Sigmoid colon (tissue), 4 donors: ENCODE measurements at regions not wholly inside any gene's neighbourhood (a gene's known extent, or its start where the extent isn't known, plus 50 kb on each side); places are given as distances from the start of the nearest gene placed in this dataset.

Source experiments
- CTCF ChIP-seq, 4 experiments: fragments of 450-650 bp in 3 of 4; fragments of 200-600 bp in 1 of 4; IDR thresholded peaks; one replicate each; pipeline ENCODE4 v1.5.1; 2016 to 2019; ENCODE audit warnings: antibody characterized with exemption in 4 of 4, mild to moderate bottlenecking in 3 of 4, moderate library complexity in 2 of 4
- EP300 ChIP-seq, 4 donors: sonication (generic); formaldehyde crosslinking; IDR thresholded peaks; one replicate each; pipeline ENCODE4 v1.6.1; 2017; ENCODE audit warnings: antibody characterized with exemption in 4 of 4
- POLR2A ChIP-seq, 2 donors: fragments of 450-650 bp; IDR thresholded peaks; one replicate each; pipeline ENCODE4 v1.6.1; 2016; ENCODE audit warnings: antibody characterized with exemption in 2 of 2, mild to moderate bottlenecking in 2 of 2, moderate library complexity in 2 of 2
- POLR2AphosphoS5 ChIP-seq, 4 donors: sonication (generic); formaldehyde crosslinking; IDR thresholded peaks; one replicate each; pipeline ENCODE4 v1.6.1; 2017; ENCODE audit warnings: antibody characterized with exemption in 4 of 4

DNA sequence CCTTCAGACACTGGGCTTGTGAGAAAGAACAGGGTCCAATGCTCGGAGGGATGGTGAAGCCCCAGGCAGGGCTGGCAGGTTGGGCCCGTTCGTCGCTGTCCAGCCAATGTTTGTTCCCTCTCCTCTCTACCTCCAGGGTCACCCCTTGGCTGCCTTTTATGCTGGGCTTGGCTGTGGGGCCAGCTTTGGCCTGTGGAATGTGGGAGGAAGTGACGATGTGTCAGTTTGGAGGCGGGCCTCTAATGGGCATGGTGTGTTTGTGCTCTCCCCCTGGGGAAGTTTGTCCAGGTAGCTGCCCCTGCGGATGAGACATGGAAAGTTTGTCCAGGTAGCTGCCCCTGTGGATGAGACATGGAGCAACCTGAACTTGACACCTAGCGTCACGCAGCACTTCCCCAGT lies 236.7 kb downstream of the GLRX3 start:
- TF ChIP-seq CTCF (IDR thresholded peaks at IDR 0.05) (no peak), EP300 (IDR thresholded peaks at IDR 0.05) (no peak), POLR2AphosphoS5 (IDR thresholded peaks at IDR 0.05) (no peak), POLR2A (IDR thresholded peaks at IDR 0.05) (no peak)
